ENCODE measurements at regions not wholly inside any gene's neighbourhood (a gene's known extent, or its start where the extent isn't known, plus 50 kb on each side); places are given as distances from the start of the nearest gene placed in this dataset.

DNA sequence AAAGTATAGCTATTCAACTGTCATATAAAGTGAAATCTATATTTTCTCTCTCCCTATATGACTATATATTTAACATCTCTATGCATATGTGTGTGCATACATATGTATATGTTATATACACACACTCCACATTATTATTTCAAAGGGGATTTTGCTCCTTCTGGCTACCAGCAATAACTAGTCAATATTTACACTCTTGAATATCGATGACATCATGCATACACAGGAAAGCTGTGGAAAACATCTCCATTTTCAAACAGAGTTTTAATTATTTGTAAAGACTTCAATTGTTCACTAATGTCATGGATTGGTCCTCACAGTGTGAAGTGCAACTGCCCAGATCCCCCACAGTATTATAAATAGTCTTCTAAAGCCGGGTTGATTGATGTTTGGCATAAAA, 195.9 kb upstream of the TCF4 start:
- H3K27me3 ChIP-seq (ENCODE audit: control insufficient read depth, insufficient read depth, low read length) = no peaks in the 10 kb centered on the region
- in situ Hi-C loops (cut with HindIII; ENCODE audit: low pct_unique_long_range_greater_than_20kb, low sequenced_read_pairs) = no loop called here

DNA sequence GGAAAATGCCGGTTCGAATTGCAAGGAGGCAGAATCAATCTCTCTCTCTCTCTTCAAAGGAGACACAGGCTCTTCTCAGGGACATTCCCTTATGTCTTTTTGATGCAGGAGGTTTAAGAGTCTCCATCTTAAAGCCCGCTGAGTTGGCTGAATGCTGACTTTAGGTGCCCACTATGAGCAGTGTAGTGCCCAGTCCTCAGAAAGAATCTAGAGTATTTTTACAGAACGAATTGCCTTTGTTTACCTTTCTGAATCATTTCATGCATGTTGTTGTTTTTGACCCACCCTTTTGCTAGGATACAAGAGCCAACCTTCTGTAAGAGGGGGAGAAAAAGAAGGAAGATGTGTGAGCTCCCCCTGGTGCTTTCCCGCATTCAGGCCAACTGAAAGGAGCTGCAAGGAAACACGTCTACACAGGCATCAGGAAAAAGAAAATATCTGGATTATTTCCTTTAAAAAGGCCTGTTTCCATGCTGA, 193.5 kb upstream of the TCF4 start:
- no peaks in the 10 kb centered on the region for H3K4me1 ChIP-seq (ENCODE audit: control insufficient read depth, insufficient read depth, low read length)
- no peak overlapping the region for H3K4me3 ChIP-seq (ENCODE audit: low read depth in 2 of 2, low read length in 2 of 2)
- in situ Hi-C loops (cut with HindIII; ENCODE audit: low pct_unique_long_range_greater_than_20kb, low sequenced_read_pairs) = no loop called here
- DNase-seq (ENCODE audit: low read depth, low spot score) (peak; percentile 13), ATAC-seq (no peak)
- H3K36me3 ChIP-seq (ENCODE audit: control insufficient read depth, insufficient read depth, low read length) = no peaks in the 10 kb centered on the region; the same call in 1 of the 2 replicates
- no peaks in the 10 kb centered on the region for H3K27me3 ChIP-seq (ENCODE audit: control insufficient read depth, insufficient read depth, low read length)
- CTCF ChIA-PET = interaction anchor here (0.6 kb wide), 1 partner anchor 416 kb away, joined by 3 read pairs; no protein-coding TSS in a partner anchor
- POLR2A ChIA-PET = no interaction called here
- no peak overlapping the region for H3K27ac ChIP-seq (ENCODE audit: low read length)
- no TSS peak for BruUV-seq (replicated peaks)
- no peaks in the 10 kb centered on the region for H3K9me3 ChIP-seq (ENCODE audit: control insufficient read depth, insufficient read depth, low read depth, low read length)
- TF ChIP-seq SIN3A (IDR thresholded peaks at IDR 0.05; ENCODE audit: borderline replicate concordance, insufficient read depth, low read depth, low read length) (no peak), TCF7L2 (IDR thresholded peaks at IDR 0.05; ENCODE audit: low read depth, low read length) (no peak)
- TF ChIP-seq, protein P1, sequence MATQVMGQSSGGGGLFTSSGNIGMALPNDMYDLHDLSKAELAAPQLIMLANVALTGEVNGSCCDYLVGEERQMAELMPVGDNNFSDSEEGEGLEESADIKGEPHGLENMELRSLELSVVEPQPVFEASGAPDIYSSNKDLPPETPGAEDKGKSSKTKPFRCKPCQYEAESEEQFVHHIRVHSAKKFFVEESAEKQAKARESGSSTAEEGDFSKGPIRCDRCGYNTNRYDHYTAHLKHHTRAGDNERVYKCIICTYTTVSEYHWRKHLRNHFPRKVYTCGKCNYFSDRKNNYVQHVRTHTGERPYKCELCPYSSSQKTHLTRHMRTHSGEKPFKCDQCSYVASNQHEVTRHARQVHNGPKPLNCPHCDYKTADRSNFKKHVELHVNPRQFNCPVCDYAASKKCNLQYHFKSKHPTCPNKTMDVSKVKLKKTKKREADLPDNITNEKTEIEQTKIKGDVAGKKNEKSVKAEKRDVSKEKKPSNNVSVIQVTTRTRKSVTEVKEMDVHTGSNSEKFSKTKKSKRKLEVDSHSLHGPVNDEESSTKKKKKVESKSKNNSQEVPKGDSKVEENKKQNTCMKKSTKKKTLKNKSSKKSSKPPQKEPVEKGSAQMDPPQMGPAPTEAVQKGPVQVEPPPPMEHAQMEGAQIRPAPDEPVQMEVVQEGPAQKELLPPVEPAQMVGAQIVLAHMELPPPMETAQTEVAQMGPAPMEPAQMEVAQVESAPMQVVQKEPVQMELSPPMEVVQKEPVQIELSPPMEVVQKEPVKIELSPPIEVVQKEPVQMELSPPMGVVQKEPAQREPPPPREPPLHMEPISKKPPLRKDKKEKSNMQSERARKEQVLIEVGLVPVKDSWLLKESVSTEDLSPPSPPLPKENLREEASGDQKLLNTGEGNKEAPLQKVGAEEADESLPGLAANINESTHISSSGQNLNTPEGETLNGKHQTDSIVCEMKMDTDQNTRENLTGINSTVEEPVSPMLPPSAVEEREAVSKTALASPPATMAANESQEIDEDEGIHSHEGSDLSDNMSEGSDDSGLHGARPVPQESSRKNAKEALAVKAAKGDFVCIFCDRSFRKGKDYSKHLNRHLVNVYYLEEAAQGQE (IDR thresholded peaks at IDR 0.05; ENCODE audit: insufficient read depth in 1 of 2, low read depth in 2 of 2, low read length in 1 of 2) = no peak
- TF ChIP-seq, protein P2, sequence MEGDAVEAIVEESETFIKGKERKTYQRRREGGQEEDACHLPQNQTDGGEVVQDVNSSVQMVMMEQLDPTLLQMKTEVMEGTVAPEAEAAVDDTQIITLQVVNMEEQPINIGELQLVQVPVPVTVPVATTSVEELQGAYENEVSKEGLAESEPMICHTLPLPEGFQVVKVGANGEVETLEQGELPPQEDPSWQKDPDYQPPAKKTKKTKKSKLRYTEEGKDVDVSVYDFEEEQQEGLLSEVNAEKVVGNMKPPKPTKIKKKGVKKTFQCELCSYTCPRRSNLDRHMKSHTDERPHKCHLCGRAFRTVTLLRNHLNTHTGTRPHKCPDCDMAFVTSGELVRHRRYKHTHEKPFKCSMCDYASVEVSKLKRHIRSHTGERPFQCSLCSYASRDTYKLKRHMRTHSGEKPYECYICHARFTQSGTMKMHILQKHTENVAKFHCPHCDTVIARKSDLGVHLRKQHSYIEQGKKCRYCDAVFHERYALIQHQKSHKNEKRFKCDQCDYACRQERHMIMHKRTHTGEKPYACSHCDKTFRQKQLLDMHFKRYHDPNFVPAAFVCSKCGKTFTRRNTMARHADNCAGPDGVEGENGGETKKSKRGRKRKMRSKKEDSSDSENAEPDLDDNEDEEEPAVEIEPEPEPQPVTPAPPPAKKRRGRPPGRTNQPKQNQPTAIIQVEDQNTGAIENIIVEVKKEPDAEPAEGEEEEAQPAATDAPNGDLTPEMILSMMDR (IDR thresholded peaks at IDR 0.05) = peak; percentile 30; the same call in 1 of the 2 replicates
- intact Hi-C loops (cut with micrococcal nuclease; ENCODE audit: unreplicated experiment) = no loop called here

More for the DNA sequence above, 195.9 kb upstream of the TCF4 start:
- intact Hi-C loops (cut with micrococcal nuclease; ENCODE audit: unreplicated experiment) = no loop called here
- POLR2A ChIA-PET = no interaction called here
- no TSS peak for BruUV-seq (replicated peaks)
- Histone ChIP-seq H3K4me1 (ENCODE audit: control insufficient read depth, insufficient read depth, low read length) (no peaks in the 10 kb centered on the region), H3K9me3 (ENCODE audit: control insufficient read depth, insufficient read depth, low read depth, low read length) (no peaks in the 10 kb centered on the region), H3K27ac (ENCODE audit: low read length) (no peak overlapping the region), H3K36me3 (ENCODE audit: control insufficient read depth, insufficient read depth, low read length) (no peaks in the 10 kb centered on the region; the same call in 1 of the 2 replicates), H3K4me3 (ENCODE audit: low read depth in 2 of 2, low read length in 2 of 2) (no peak overlapping the region)
- DNase-seq (ENCODE audit: low read depth, low spot score) (no peak), ATAC-seq (no peak)
- CTCF ChIA-PET = no interaction called here
- TF ChIP-seq, protein P1 (IDR thresholded peaks at IDR 0.05; ENCODE audit: insufficient read depth in 1 of 2, low read depth in 2 of 2, low read length in 1 of 2) = no peak
- TF ChIP-seq, protein P2 (IDR thresholded peaks at IDR 0.05) = no peak
- TF ChIP-seq POLR2AphosphoS5 (IDR thresholded peaks at IDR 0.05; ENCODE audit: low read depth, low read length) (no peak), SIN3A (IDR thresholded peaks at IDR 0.05; ENCODE audit: borderline replicate concordance, insufficient read depth, low read depth, low read length) (no peak), TCF7L2 (IDR thresholded peaks at IDR 0.05; ENCODE audit: low read depth, low read length) (no peak)

Measured in Panc1 (cell line).